NCI-H524 (cell line): ENCODE measurements at regions not wholly inside any gene's neighbourhood (a gene's known extent, or its start where the extent isn't known, plus 50 kb on each side); places are given as distances from the start of the nearest gene placed in this dataset.

ENCODE experiments used
- DNase-seq, 2 experiments: peaks; one replicate each; lab custom pipeline; 2025; lab: John Stamatoyannopoulos, UW

- DNase-seq = peak in 1 of 2 experiments; percentile 3
These were observed 527.9 kb upstream of the MDFIC2 start for GRCh38 chr3:70840106-70840870.

- no peak for DNase-seq
These were observed 521.0 kb upstream of the MDFIC2 start for GRCh38 chr3:70833239-70833960.

GRCh38 chr3:70832834-70833205 is 520.4 kb upstream of the MDFIC2 start:
- no peak for DNase-seq

- DNase-seq = no peak
These were observed 519.8 kb upstream of the MDFIC2 start for GRCh38 chr3:70832089-70832833.

GRCh38 chr3:70829092-70829491 is 516.7 kb upstream of the MDFIC2 start:
- no peak for DNase-seq

GRCh38 chr3:70824773-70825172 is 512.3 kb upstream of the MDFIC2 start:
- DNase-seq = no peak

GRCh38 chr3:70824078-70824477 is 511.6 kb upstream of the MDFIC2 start:
- DNase-seq = no peak

- DNase-seq = no peak
These were observed 511.2 kb upstream of the MDFIC2 start for GRCh38 chr3:70823622-70824021.

GRCh38 chr3:70822669-70823068 is 510.2 kb upstream of the MDFIC2 start:
- peak in 1 of 2 experiments; percentile 37 for DNase-seq

GRCh38 chr3:70821602-70822001 is 509.2 kb upstream of the MDFIC2 start:
- DNase-seq = no peak

- no peak for DNase-seq
These were observed 508.0 kb upstream of the MDFIC2 start for GRCh38 chr3:70820397-70820796.

GRCh38 chr3:70818145-70818544 is 505.7 kb upstream of the MDFIC2 start:
- no peak for DNase-seq

- DNase-seq = peak in 1 of 2 experiments; percentile 26
These were observed 503.9 kb upstream of the MDFIC2 start for GRCh38 chr3:70816346-70816745.

- no peak for DNase-seq
These were observed 503.4 kb upstream of the MDFIC2 start for GRCh38 chr3:70815817-70816216.

- DNase-seq = no peak
These were observed 500.9 kb upstream of the MDFIC2 start for GRCh38 chr3:70813311-70813710.

GRCh38 chr3:70811880-70812279 is 499.4 kb upstream of the MDFIC2 start:
- no peak for DNase-seq

GRCh38 chr3:70808881-70809280 is 496.4 kb upstream of the MDFIC2 start:
- no peak for DNase-seq

GRCh38 chr3:70806556-70806955 is 494.1 kb upstream of the MDFIC2 start:
- DNase-seq = no peak

- DNase-seq = no peak
These were observed 493.6 kb upstream of the MDFIC2 start for GRCh38 chr3:70806021-70806420.

- no peak for DNase-seq
These were observed 492.8 kb upstream of the MDFIC2 start for GRCh38 chr3:70805061-70805889.

- no peak for DNase-seq
These were observed 491.5 kb upstream of the MDFIC2 start for GRCh38 chr3:70803891-70804290.

- no peak for DNase-seq
These were observed 490.9 kb upstream of the MDFIC2 start for GRCh38 chr3:70803319-70803718.
